ENCODE measurements at regions not wholly inside any gene's neighbourhood (a gene's known extent, or its start where the extent isn't known, plus 50 kb on each side); places are given as distances from the start of the nearest gene placed in this dataset.
"Not testable (repeated sequence)": the region's sequence is repeated elsewhere in the genome, so short reads cannot be mapped to it uniquely, and the experiment has no call there.

DNA sequence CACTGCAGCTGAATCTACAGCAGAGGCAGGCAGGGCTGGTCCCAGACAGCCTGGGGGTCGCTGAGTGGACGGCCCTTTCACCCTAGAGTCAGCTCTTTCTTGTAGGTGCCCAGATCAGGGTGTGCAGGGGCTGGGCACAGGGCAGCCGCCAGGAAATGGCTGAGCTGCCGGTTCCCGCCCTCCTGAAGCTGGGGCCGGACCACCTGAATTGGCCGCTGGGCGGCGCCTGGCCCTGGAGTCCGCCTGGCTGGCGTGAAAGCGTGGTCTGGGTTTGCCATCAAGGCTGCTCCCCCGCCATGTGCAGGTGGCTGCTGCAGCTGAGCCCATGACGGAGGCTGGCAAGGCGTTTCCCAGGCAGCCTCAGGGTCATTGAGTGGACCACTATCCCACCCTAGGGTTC lies 85.7 kb downstream of the POTEM start:
- H3K4me3 ChIP-seq; H3K27ac ChIP-seq; H3K9me3 ChIP-seq; H3K27me3 ChIP-seq; H3K4me1 ChIP-seq; H3K36me3 ChIP-seq; DNase-seq; intact Hi-C loops (cut with DNase I): not testable (repeated sequence)
- ATAC-seq: peak in 1 of 8 donors; percentile 16
- WGBS, 2 donors: no CpG with 5 or more reads among the region's 15 CpGs

DNA sequence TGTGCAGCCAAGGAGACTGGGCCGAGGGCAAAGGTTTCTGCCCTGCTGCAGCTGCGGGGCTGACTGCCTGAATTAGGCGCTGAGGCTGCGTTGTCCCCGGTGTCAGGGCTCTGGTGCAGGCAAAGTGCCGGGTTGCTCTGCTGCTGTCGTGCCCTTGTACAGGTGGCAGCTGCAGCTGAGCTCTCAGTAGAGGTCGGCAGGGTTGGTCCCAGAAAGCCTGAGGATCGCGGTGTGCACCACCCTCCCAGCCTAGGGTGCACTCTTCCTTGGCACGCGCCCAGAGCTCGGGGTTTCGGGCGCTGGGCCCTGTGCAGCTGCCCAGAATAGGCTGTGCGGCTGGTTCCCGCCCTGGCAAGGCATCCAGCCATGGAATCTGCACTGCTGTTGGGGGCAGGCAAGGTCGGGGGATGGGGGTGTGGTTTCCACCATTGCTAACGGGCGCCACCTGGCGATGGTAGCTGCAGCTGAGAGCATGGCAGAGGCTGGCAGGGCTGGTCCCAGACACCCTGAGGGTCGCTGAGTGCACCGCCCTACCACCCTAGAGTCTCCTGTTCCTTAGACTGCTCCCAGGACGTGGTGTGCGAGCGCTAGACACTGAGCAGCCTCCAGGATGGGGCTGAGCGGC lies 86.3 kb downstream of the POTEM start:
- DNase-seq; H3K4me3 ChIP-seq; H3K27ac ChIP-seq; H3K27me3 ChIP-seq; H3K9me3 ChIP-seq; intact Hi-C loops (cut with DNase I); H3K4me1 ChIP-seq; H3K36me3 ChIP-seq: not testable (repeated sequence)
- WGBS, 2 donors: no CpG with 5 or more reads among the region's 27 CpGs
- peak in 6 of 8 donors; percentile 43 to 78 (median 64) for ATAC-seq

DNA sequence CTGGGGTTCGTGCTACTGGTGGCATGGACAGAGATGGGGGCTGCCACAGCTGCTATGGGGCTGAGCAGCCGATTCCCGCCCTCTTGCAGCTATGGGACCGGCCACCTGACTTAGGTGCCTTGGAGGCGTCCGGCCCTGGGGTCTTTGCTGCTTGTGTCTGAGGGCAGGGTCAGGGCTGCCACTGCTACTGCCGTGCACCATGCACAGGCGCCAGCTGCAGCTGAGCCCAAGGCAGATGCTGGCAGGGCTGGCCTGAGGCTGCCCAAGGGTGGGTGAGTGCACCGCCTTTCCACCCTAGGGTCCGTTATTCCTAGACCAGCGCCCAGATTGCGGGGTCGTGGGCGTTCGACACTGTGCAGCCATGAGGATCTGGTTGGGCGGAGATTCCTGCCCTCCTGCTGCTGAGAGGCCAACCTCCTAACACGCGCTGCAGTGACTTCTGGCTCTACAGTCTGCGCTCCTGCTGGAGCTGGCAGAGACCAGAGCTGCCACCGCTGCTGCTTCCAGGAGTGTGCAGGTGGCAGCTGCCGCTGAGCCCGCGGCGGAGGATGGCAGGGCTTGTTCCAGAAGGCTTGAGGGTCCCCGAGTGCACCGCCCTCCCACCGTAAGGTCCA lies 87.0 kb downstream of the POTEM start:
- H3K9me3 ChIP-seq; H3K27ac ChIP-seq; H3K27me3 ChIP-seq; ATAC-seq; H3K36me3 ChIP-seq; H3K4me1 ChIP-seq; intact Hi-C loops (cut with DNase I); DNase-seq; H3K4me3 ChIP-seq: not testable (repeated sequence)
- 79 to 82% methylated on average over 13 of the region's 27 CpGs for WGBS, 2 donors

DNA sequence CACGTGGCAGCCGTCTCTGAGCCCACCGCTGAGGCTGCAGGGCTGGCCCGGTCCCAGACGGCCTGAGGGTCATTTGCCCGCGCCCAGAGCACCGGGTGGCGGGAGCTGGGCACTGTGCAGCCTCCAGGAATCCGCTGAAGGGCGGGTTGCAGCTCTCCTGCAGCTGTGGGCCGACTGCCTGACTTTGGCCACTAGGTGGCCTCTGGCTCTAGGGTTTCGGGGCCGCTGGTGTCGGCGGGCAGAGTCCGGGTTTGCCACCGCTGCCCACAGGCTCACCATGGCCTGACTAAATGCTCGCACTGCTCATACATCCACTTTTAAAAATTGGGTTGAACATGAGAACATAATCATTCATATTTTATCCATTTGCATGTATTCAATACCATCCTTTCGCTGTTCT lies 87.7 kb downstream of the POTEM start:
- H3K27ac ChIP-seq; H3K4me1 ChIP-seq; H3K9me3 ChIP-seq; H3K4me3 ChIP-seq; intact Hi-C loops (cut with DNase I); H3K36me3 ChIP-seq; H3K27me3 ChIP-seq; DNase-seq: not testable (repeated sequence)
- peak in 1 of 8 donors; percentile 25 for ATAC-seq
- no CpG with 5 or more reads among the region's 20 CpGs for WGBS, 2 donors

DNA sequence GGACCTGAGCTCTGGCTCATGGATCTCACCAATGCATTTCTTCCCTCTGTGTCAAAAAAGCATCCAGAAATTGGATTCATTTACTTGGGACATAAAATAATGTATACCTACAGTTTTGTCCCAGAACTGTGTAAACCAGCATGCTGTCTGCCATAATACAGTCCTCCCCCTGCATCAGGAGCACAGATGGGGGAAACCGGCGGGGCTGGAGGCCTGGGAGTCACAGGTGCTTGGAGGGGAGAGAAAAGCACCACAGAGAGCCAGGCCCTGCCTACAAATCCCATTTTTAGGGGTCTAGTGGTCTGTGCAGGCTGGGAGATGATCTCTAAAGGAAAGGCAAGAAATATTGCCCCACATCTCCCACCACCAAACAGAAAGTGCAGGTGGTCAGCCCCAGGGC lies 91.8 kb downstream of the POTEM start:
- H3K27ac ChIP-seq; intact Hi-C loops (cut with DNase I): not testable (repeated sequence)
- 17 to 22% methylated on average over 2 of the region's 2 CpGs for WGBS, 2 donors

DNA sequence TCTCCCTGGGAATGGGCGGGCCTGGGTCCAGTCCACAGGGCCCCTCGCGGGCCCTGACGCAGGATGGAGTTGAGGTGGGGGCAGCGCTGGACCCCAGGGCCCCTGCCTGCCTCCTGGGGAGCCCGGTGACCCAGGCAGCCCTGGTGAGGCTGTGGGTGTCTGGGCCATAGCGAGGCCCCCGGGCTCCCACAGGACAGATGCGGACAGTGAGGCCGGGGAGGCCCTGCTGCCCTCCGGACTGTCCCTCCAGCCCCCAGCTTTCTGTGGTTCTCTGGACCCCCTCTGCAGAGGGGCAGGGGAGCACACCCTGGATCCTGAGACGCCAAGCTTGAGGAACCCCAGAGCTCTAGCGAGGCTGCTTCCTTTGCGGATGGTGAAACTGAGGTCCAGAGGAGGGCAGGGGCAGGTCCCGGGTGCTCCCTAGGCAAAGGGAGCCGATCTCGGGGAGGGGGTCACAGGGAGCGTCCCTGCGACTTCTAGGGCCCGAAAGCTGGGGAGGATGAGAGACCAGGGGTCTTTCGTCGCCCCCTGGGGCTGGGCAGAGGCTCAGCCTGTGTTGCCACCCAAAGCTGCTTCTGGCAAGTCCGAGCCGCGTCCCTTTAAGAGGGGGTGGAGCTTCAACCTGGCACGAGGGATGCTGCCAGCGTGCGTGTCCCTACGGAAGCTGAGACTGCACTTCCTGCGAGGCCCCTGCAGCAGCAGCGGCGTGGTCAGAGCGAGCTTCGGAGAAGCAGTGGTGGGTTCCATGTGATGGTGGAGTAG lies 94.6 kb downstream of the POTEM start:
- peak; percentile 48 to 95 (median 76) for ATAC-seq
- DNase-seq; H3K36me3 ChIP-seq; H3K4me3 ChIP-seq; H3K27me3 ChIP-seq; intact Hi-C loops (cut with DNase I); H3K4me1 ChIP-seq; H3K27ac ChIP-seq; H3K9me3 ChIP-seq: not testable (repeated sequence)
- no CpG with 5 or more reads among the region's 34 CpGs for WGBS, 2 donors

More for the DNA sequence above, 91.8 kb downstream of the POTEM start:
- ATAC-seq, H3K9me3 ChIP-seq, H3K36me3 ChIP-seq, H3K27me3 ChIP-seq, H3K4me3 ChIP-seq, DNase-seq, H3K4me1 ChIP-seq: not testable (repeated sequence)

DNA sequence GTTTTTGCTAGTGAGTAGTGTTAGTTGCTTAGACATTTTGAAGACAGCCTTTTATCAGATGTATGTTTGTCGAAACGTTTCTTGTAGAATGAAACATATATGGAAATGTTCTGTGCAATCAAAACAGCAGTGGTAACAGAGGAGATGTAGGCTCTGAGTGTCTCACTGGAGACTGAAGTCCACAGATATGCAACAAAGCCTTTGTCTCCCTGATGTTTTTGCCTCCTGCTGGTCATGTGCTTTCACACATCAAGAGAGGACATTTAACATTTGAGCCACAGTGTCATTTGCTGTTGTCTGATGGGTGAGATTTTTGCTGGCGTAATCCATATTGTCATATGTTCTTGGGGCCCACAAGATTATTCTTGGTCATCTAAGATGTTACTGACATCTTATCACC lies 101.7 kb downstream of the POTEM start:
- intact Hi-C loops (cut with DNase I); H3K4me3 ChIP-seq; DNase-seq; ATAC-seq; H3K9me3 ChIP-seq; H3K4me1 ChIP-seq; H3K36me3 ChIP-seq; H3K27ac ChIP-seq; H3K27me3 ChIP-seq: not testable (repeated sequence)
- 86% methylated on average over 1 of the region's 3 CpGs; no CpG with 5 or more reads in 1 of the 2 donors for WGBS, 2 donors

DNA sequence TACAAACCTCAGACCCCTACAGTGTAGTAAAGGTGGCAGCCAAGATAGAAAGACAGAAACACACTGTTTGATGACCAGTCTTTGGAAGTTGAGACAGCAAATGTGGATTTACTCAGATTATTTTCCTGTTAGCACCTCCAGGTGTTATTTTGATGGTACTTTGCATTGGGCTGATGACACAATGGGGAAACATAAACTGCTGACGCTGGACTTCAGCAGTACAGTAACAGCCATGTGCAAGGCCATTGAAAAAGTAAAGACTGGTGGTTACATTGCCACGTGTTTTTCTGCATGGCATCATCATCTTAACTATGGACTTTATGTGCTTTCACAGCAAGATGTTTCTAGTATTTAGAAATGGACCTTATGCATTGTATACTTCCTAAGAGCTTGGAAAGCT lies 105.3 kb downstream of the POTEM start:
- H3K9me3 ChIP-seq; intact Hi-C loops (cut with DNase I); H3K27me3 ChIP-seq; H3K36me3 ChIP-seq; H3K27ac ChIP-seq; H3K4me1 ChIP-seq; ATAC-seq; H3K4me3 ChIP-seq; DNase-seq: not testable (repeated sequence)
- WGBS, 2 donors: no CpG with 5 or more reads among the region's 2 CpGs

DNA sequence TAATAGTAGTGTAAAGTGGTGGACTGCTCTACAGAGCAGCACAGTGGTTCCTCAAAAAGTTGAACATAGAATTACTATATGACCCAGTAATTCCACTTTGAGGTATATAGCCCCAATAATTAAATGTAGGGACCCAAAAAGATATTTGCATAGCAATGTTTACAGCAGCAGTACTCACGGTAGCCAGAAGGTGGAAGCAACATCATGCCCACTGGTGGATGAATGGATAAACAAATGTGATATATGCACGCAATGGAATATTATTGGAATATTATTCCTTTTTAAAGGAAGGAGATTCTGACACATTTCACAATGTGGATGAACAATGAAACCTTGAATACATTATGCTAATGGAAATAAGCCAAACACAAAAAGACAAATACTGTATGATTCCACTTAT lies 121.4 kb downstream of the POTEM start:
- intact Hi-C loops (cut with DNase I); DNase-seq; ATAC-seq; H3K36me3 ChIP-seq; H3K4me1 ChIP-seq; H3K27ac ChIP-seq; H3K27me3 ChIP-seq; H3K9me3 ChIP-seq; H3K4me3 ChIP-seq: not testable (repeated sequence)
- 50% methylated on average over 2 of the region's 2 CpGs; no CpG with 5 or more reads in 1 of the 2 donors for WGBS, 2 donors

DNA sequence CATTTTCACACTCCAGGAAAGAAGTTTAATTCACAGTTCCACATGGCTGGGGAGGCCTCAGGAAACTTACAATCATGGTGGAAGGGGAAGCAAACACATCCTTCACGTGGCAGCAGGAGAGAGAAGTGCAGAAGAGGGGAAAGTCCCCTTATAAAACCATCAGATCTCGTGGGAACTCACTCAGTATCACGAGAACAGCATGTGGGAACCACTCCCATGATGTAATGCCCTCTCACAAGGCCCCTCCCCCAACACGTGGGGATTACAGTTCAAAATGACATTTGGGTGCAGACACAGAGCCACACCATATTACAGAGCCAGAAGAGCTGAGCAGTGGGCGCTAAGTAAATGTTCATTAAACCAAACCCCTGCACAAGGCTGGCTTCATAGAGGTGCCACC lies 126.0 kb downstream of the POTEM start:
- H3K4me1 ChIP-seq; DNase-seq; H3K27ac ChIP-seq; H3K36me3 ChIP-seq; H3K4me3 ChIP-seq; ATAC-seq; intact Hi-C loops (cut with DNase I): not testable (repeated sequence)
- no CpG with 5 or more reads among the region's 5 CpGs for WGBS, 2 donors
- Histone ChIP-seq H3K27me3 (peaks cover 0 to 12% (median 0%) of the 10 kb centered on the region in 7 donors), H3K9me3 (peaks cover 0 to 15% (median 3%) of the 10 kb centered on the region in 11 donors)

DNA sequence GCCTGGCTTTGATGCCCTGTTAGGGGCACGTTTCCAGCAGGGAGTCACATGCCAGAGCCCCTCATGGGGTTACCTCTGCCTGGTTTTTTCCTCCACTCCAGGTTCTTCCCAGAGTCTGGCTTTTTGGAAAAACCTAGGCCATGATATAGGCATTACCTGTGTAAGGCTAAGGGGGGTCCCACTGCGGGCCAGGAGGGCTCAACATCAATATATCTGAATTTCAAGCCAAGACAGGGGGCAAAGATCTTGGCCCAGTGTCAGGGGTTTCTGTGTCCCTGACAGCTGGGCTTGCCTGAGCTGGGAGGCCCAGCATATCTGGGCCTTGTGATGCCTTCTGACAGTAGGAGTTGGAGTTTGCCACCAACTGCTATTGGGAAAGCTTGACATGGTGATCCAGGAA lies 127.5 kb downstream of the POTEM start:
- 25 to 28% methylated on average over 1 of the region's 2 CpGs for WGBS, 2 donors

More for the DNA sequence above, 127.5 kb downstream of the POTEM start:
- peaks cover 0 to 18% (median 0%) of the 10 kb centered on the region in 7 donors for H3K27me3 ChIP-seq
- H3K4me3 ChIP-seq; H3K4me1 ChIP-seq; ATAC-seq; H3K36me3 ChIP-seq; H3K27ac ChIP-seq; intact Hi-C loops (cut with DNase I); DNase-seq: not testable (repeated sequence)
- H3K9me3 ChIP-seq: peaks cover 0 to 22% (median 3%) of the 10 kb centered on the region in 11 donors

Measured in heart right ventricle (tissue), 16 donors.